Epidermal melanocyte (primary cell): ENCODE measurements at regions not wholly inside any gene's neighbourhood (a gene's known extent, or its start where the extent isn't known, plus 50 kb on each side); places are given as distances from the start of the nearest gene placed in this dataset.

Source experiments
- DNase-seq: peaks from one replicate; pipeline ENCODE4 v3.0.0; 2011; ENCODE audit warnings: low spot score; ENCODE audit not compliant: insufficient read length

GRCh38 chr2:111219285-111219684, 98.6 kb downstream of the BCL2L11 start:
- no peak for DNase-seq

- DNase-seq = no peak
Measured at GRCh38 chr2:111219734-111220505, 99.2 kb downstream of the BCL2L11 start.

GRCh38 chr2:111220962-111221361, 100.2 kb downstream of the BCL2L11 start:
- DNase-seq = no peak

DNA sequence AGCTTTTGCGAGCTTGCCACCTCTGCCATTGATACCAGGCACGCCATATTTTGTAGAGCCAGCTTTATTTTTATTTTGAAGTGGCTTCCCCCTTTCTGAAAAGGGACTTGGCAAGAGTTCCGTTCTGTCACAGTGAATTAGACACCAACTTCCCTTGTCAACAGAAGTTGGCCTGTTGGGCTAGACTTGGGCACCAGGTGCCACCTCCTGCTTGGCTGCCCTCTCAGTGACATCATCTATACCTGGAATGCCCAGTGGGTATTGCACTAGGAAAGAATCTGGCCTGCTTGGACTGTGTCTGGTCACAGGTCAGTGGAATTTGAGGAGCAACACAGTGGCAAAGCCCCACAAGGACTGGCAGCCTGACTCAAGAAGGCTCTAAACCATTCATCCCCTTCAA, 101.0 kb downstream of the BCL2L11 start:
- no peak for DNase-seq

- DNase-seq = no peak
Measured at GRCh38 chr2:111222204-111222866, 101.6 kb downstream of the BCL2L11 start.

DNA sequence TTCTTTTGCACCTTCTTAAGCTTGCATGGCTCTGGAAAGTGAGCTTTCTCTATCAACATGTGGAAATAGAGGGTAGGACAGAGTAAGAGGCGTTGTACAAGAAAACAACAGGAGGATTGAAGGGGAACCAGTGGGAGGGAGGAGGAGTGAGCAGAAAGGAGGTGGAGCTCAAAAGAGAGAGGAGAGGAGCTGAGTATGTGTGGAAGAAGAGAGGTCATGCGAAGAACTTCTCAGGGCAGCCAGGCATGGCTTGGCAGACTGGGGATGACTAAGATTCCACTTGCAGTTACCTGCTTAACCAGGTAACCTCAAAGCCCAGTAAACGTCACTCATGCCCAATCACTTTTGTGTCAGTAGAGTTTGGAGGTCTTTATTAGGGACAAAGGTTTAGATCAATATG, 105.1 kb downstream of the BCL2L11 start:
- DNase-seq = no peak

GRCh38 chr2:111226876-111227700, 106.4 kb downstream of the BCL2L11 start:
- DNase-seq = no peak

DNA sequence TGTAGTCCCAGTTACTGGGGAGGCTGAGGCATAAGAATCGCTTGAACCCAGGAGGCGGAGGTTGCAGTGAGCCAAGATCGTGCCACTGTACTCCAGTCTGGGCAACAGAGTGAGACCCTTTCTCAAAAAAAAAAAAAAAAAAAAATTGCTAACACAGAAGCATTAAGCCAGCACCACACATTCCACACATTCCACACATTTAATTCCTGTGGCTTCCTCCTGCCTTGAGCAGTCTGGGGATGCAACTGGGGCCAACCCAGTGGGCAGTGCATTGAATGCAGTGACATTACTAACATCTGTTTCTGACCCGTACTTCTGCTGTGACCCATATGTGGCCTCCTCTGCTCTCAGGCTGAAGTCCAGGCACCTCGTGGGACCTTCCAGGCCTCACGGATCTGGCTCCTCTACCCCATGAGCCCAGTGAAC, 107.0 kb downstream of the BCL2L11 start:
- peak; percentile 54 for DNase-seq

DNA sequence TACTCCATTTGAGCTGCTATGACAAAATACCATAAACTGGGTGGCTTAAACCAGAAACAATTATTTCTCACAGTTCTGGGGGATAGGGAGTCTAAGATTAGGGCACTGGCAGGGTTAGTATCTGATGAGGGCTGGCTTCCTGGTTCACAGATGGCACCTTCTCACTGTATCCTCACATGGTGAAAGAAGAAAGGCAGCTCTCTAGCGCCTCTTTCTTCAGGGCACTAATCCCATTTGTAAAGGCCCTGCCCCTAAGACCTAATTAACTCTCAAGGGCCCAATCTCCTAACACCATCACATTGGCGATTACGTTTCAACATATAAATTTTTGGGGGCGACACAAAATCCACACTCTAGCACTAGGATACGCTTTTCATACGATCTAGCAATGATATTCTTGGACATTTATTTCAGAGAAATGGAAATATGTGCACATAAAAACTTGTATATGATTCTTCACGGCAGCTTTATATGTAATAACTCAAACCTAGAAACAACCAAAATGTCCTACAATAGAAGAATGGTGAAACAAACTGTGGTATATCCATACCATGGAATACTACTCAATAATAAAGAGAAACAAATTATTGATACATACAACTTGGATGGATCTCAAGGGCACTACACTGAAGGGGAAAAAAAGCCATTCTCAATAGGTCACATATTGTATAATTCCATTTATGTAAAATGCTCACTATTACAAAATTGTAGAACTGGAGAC, 111.0 kb downstream of the BCL2L11 start:
- DNase-seq = no peak

DNA sequence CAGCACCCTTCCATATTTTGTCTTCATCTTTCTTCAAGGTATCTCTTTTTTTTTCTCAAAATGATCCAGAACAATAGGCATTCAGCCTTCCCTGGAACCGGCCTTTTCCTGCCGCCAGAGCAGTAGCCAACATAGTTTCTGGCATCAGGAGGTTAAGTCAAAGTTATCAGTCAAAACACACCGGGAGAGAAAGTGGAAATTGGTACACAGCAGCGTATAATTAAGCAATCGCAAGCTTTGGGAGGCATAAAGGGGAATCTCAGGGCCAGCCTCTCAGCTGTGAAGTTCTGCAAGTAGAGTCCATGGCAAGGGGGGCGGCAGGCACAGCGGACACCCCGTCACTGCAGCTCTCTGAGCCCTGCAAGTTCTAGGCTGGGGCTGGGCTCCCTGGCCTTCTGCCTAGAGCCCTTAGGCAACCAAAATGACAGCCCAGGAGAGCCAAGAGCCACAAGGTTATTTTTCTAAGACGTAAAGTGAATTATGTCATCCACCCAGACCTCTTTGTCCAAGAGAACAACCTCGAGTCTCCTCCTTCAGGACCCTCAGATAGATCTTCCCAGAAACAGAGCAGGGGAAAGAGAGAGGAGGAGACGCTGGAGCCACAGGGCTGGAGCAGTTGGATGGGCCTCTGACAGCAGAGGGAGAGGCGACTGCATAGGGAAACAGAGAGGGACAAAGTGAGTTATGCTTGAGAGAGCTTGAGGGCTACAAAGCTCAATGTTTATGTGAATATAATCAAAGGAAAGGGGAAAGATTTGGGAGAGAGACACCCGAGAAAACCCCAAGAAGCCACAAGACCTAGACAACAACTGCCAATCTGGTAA, 114.7 kb downstream of the BCL2L11 start:
- DNase-seq = no peak

GRCh38 chr2:111236025-111236424, 115.3 kb downstream of the BCL2L11 start:
- no peak for DNase-seq

DNA sequence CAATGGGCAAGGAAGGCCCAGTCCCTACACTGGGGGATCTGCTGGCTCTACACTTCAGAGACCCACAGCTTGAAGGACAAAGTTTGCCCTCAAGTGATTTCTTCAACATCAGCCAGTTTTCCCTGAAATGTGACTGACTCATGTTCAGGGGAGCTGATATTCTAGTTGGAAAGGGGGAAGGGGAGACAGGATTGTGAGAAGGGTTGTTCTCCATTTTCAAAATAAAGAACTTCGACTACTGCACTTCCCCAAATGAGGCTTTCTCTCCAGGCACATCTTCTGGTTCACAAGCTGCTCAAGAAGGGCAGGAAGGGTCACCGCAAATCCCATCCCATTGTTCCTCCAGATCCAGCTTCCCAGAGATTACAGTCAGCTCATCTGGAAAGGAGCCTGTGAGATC, 117.6 kb downstream of the BCL2L11 start:
- no peak for DNase-seq

DNA sequence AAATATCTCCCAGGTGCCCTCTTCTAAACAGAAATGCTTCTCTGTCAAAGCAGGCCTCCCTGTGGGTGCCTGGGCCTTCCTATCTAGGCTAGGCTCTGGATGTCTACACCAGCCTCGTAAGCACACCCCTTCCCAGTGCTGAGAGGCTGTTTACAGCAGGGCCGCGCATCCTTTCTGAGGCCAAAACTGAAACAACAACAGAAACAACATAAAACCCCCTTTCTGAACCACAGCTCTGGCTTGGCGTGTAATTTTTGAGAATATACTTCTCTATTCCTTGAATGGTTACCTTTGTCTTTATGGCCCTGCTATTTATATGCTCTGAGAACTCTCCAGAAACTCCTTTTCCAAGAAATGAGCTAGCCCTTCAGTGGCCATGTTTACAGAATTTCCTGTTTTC, 118.4 kb downstream of the BCL2L11 start:
- no peak for DNase-seq

DNA sequence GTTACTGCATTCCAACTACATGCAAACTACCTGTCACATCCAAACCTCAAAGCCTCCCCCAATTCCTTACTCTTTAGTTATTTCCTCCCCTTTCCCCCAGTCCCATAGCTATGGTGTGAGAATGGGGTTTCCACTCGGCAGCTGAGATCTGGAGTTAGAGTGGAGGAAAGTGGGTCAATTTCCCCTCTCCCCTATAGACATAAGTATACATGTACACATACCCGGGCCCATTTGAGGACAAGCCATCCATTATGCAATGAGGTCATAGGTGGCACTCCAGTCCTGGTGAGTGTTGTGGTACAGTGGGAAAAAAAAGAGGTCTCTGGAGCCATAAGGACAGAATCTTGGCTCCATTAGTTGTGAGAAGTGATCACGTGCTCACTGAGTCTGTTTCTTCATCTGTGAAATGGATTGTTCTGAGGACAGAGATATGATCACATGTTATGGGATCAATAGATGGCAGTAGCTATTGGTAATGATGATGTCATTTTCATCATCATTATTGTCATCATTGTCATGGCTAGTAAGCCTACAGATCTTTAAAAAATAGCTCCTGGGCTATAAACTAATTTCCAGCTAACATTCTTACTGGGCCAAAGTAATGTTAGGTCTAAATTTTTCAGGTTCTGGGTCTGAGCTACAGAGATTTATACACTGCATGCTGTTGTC, 119.0 kb downstream of the BCL2L11 start:
- DNase-seq = no peak

- DNase-seq = no peak
Measured at GRCh38 chr2:111243295-111243694, 122.6 kb downstream of the BCL2L11 start.

GRCh38 chr2:111244864-111245263, 124.2 kb downstream of the BCL2L11 start:
- no peak for DNase-seq

- DNase-seq = no peak
Measured at GRCh38 chr2:111246620-111247061, 125.9 kb downstream of the BCL2L11 start.

DNA sequence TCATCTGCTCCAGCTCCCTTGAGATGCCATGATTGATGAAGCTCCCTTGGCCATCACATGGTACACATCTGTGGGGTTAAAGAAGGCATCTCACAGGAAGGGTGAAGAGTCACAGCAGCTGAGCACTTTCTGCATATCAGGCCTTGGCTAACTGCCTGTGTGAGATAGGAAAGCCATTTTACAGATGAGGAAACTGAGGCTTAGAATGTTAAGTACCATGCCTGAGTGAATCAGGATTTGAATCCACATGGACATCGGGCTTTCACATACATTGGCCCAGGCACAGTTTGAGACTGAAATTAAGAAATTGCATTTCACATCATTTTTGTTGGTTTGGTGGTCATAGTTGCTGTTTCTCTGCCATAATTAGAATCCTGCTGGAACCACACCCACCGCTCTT, 126.8 kb downstream of the BCL2L11 start:
- no peak for DNase-seq

- DNase-seq = no peak
Measured at GRCh38 chr2:111249806-111250205, 129.1 kb downstream of the BCL2L11 start.

- no peak for DNase-seq
Measured at GRCh38 chr2:111250448-111251030, 129.8 kb downstream of the BCL2L11 start.
